ENCODE measurements at regions not wholly inside any gene's neighbourhood (a gene's known extent, or its start where the extent isn't known, plus 50 kb on each side); places are given as distances from the start of the nearest gene placed in this dataset.

DNA sequence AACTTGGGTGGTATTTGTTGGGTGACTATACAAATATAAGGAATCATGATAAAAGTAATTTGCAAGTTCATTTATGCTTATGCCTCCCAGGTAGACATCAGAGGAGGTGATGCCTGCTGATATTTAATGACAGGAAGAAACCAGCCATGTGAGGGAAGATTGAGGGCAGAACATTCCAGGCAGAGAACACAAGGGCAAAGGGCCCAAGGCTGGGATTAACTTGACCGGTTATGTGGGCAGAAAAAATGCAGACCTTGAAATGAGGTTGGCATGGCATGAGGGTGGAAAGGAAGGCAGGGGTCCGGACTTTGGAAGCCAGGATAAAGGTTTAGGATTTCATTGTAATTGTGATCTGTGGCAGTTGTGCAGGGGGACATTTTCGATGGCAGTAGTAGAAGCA, 68.0 kb upstream of the MTPN start:
- Histone ChIP-seq H4K20me1 (ENCODE audit: insufficient read depth, low read length, poor library complexity, severe bottlenecking) (no peaks in the 10 kb centered on the region), H3K9me3 (ENCODE audit: insufficient read depth, low read depth, low read length) (no peaks in the 10 kb centered on the region), H3K27me3 (ENCODE audit: insufficient read depth, low read length, poor library complexity, severe bottlenecking) (no peaks in the 10 kb centered on the region), H3K4me1 (ENCODE audit: insufficient read depth, low read length, poor library complexity, severe bottlenecking) (no peaks in the 10 kb centered on the region), H3K4me3 (ENCODE audit: low read length, poor library complexity, severe bottlenecking) (no peak overlapping the region), H3K9me2 (replicated peaks; ENCODE audit: low read depth, low read length) (no peaks in the 10 kb centered on the region), H3F3A (ENCODE audit: low read depth) (no peaks in the 10 kb centered on the region), H2AFZ (ENCODE audit: low read length) (no peak overlapping the region), H3K36me3 (ENCODE audit: insufficient read depth, low read length) (no peaks in the 10 kb centered on the region), H3K79me2 (ENCODE audit: insufficient read depth, low read length) (no peaks in the 10 kb centered on the region), H3K4me2 (ENCODE audit: low read depth, low read length, poor library complexity, severe bottlenecking) (no peak overlapping the region), H3K9ac (ENCODE audit: low read depth, low read length, poor library complexity, severe bottlenecking) (no peak overlapping the region)
- TF ChIP-seq EZH2phosphoT487 (IDR thresholded peaks at IDR 0.05; ENCODE audit: borderline replicate concordance), result no peak
- TF ChIP-seq, protein P1, sequence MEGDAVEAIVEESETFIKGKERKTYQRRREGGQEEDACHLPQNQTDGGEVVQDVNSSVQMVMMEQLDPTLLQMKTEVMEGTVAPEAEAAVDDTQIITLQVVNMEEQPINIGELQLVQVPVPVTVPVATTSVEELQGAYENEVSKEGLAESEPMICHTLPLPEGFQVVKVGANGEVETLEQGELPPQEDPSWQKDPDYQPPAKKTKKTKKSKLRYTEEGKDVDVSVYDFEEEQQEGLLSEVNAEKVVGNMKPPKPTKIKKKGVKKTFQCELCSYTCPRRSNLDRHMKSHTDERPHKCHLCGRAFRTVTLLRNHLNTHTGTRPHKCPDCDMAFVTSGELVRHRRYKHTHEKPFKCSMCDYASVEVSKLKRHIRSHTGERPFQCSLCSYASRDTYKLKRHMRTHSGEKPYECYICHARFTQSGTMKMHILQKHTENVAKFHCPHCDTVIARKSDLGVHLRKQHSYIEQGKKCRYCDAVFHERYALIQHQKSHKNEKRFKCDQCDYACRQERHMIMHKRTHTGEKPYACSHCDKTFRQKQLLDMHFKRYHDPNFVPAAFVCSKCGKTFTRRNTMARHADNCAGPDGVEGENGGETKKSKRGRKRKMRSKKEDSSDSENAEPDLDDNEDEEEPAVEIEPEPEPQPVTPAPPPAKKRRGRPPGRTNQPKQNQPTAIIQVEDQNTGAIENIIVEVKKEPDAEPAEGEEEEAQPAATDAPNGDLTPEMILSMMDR (conservative IDR thresholded peaks at IDR 0.05; ENCODE audit: low read length), result no peak

DNA sequence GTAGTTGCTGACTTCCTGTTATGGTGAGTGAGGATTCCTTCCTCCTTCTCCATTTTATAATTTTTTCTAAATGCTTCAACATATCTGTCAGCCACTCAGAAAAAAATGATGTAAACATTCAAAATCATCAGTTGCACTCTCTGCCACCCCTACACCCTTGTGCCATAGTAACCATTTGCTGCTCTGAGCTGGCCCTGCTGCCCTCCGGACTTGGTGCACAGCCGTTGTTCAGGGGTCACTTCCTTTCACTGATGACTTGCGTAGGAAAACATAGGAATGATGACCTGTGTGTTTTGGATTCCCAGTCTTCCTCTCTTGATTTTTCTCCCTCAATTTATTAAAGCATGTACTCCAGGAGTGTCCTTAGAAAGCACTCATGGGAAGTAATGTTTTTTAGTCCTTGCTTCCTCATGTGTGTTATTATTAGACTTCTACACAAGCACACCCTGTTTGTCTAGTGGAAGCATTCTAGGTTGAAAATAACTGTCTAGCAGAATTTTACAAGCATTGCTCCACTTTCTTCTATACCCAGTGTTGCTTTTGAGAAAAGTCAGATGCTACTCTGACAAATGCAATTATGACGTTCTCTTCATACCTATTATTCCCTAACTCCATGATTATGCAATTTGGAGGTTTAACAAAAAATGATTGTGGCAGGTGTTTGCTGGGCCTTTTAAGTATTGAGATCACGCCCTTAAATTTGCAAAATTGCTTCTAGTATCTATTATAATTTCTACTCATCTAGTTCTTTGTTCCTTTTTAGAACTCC, 62.6 kb upstream of the MTPN start:
- H2AFZ ChIP-seq (ENCODE audit: low read length), result no peak overlapping the region
- H3K9me3 ChIP-seq (ENCODE audit: insufficient read depth, low read depth, low read length), result no peaks in the 10 kb centered on the region
- H3K36me3 ChIP-seq (ENCODE audit: insufficient read depth, low read length), result no peaks in the 10 kb centered on the region
- H3K9me2 ChIP-seq (replicated peaks; ENCODE audit: low read depth, low read length), result no peaks in the 10 kb centered on the region
- no peaks in the 10 kb centered on the region for H4K20me1 ChIP-seq (ENCODE audit: insufficient read depth, low read length, poor library complexity, severe bottlenecking)
- no peak overlapping the region for H3K4me3 ChIP-seq (ENCODE audit: low read length, poor library complexity, severe bottlenecking)
- H3K79me2 ChIP-seq (ENCODE audit: insufficient read depth, low read length), result no peaks in the 10 kb centered on the region
- TF ChIP-seq, protein P1 (conservative IDR thresholded peaks at IDR 0.05; ENCODE audit: low read length), result no peak
- TF ChIP-seq EZH2phosphoT487 (IDR thresholded peaks at IDR 0.05; ENCODE audit: borderline replicate concordance), result no peak
- H3K9ac ChIP-seq (ENCODE audit: low read depth, low read length, poor library complexity, severe bottlenecking), result no peak overlapping the region
- H3K4me1 ChIP-seq (ENCODE audit: insufficient read depth, low read length, poor library complexity, severe bottlenecking), result no peaks in the 10 kb centered on the region
- no peak overlapping the region for H3K4me2 ChIP-seq (ENCODE audit: low read depth, low read length, poor library complexity, severe bottlenecking)
- no peaks in the 10 kb centered on the region for H3K27me3 ChIP-seq (ENCODE audit: insufficient read depth, low read length, poor library complexity, severe bottlenecking)
- no peaks in the 10 kb centered on the region for H3F3A ChIP-seq (ENCODE audit: low read depth)

DNA sequence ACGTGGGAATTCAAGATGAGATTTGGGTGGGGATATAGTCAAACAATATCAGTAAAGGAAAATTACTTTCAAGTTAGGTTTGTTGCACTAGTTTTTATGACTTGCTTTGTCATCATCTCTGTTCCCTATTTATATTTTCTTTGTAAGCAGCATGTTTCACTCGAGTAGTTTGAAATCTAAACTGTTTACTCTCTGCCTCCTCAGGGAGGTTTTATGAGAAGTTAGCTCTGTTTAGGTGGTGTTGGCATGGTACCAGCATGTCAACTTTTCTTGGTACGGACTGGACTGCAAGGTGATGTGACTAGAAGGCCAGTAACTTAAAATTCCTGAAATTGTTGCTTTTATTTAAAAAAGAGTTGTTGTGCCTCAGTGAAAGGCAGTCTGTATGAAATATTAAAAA, 59.2 kb upstream of the MTPN start:
- Histone ChIP-seq H3F3A (ENCODE audit: low read depth) (no peaks in the 10 kb centered on the region), H3K4me2 (ENCODE audit: low read depth, low read length, poor library complexity, severe bottlenecking) (no peak overlapping the region), H4K20me1 (ENCODE audit: insufficient read depth, low read length, poor library complexity, severe bottlenecking) (no peaks in the 10 kb centered on the region), H3K9me3 (ENCODE audit: insufficient read depth, low read depth, low read length) (no peaks in the 10 kb centered on the region), H3K36me3 (ENCODE audit: insufficient read depth, low read length) (no peaks in the 10 kb centered on the region), H3K27me3 (ENCODE audit: insufficient read depth, low read length, poor library complexity, severe bottlenecking) (no peaks in the 10 kb centered on the region), H3K4me3 (ENCODE audit: low read length, poor library complexity, severe bottlenecking) (no peak overlapping the region), H3K4me1 (ENCODE audit: insufficient read depth, low read length, poor library complexity, severe bottlenecking) (no peaks in the 10 kb centered on the region), H3K79me2 (ENCODE audit: insufficient read depth, low read length) (no peaks in the 10 kb centered on the region), H3K9me2 (replicated peaks; ENCODE audit: low read depth, low read length) (no peaks in the 10 kb centered on the region), H3K9ac (ENCODE audit: low read depth, low read length, poor library complexity, severe bottlenecking) (no peak overlapping the region), H2AFZ (ENCODE audit: low read length) (no peak overlapping the region)
- TF ChIP-seq, protein P1 (conservative IDR thresholded peaks at IDR 0.05; ENCODE audit: low read length), result no peak
- no peak for TF ChIP-seq EZH2phosphoT487 (IDR thresholded peaks at IDR 0.05; ENCODE audit: borderline replicate concordance)

Measured in Loucy (cell line).